ENCODE measurements at regions not wholly inside any gene's neighbourhood (a gene's known extent, or its start where the extent isn't known, plus 50 kb on each side); places are given as distances from the start of the nearest gene placed in this dataset.

GRCh38 chr16:86727131-86727530, 148.8 kb downstream of the FOXL1 start:
- Histone ChIP-seq H3K36me3 (ENCODE audit: low read depth) (no peaks in the 10 kb centered on the region), H3K9me3 (no peaks in the 10 kb centered on the region), H3K4me3 (no peak overlapping the region), H3K4me1 (ENCODE audit: low read depth) (no peaks in the 10 kb centered on the region)
- intact Hi-C loops (cut with DNase I, micrococcal nuclease): no loop called here
- no peak for DNase-seq
- no peak for TF ChIP-seq CTCF (IDR thresholded peaks at IDR 0.05)
- no peak for ATAC-seq

GRCh38 chr16:86727632-86728031, 149.3 kb downstream of the FOXL1 start:
- Histone ChIP-seq H3K4me3 (no peak overlapping the region), H3K4me1 (ENCODE audit: low read depth) (no peaks in the 10 kb centered on the region), H3K9me3 (no peaks in the 10 kb centered on the region), H3K36me3 (ENCODE audit: low read depth) (no peaks in the 10 kb centered on the region)
- ATAC-seq (no peak), DNase-seq (no peak)
- no peak for TF ChIP-seq CTCF (IDR thresholded peaks at IDR 0.05)
- intact Hi-C loops (cut with DNase I, micrococcal nuclease): no loop called here

GRCh38 chr16:86729686-86730085, 151.3 kb downstream of the FOXL1 start:
- H3K4me3 ChIP-seq: no peak overlapping the region
- ATAC-seq: no peak
- H3K9me3 ChIP-seq: no peaks in the 10 kb centered on the region
- H3K4me1 ChIP-seq (ENCODE audit: low read depth): no peaks in the 10 kb centered on the region
- TF ChIP-seq CTCF (IDR thresholded peaks at IDR 0.05): no peak
- intact Hi-C loops (cut with DNase I, micrococcal nuclease): no loop called here
- no peak for DNase-seq
- H3K36me3 ChIP-seq (ENCODE audit: low read depth): no peaks in the 10 kb centered on the region

- DNase-seq (no peak), ATAC-seq (no peak)
- H3K36me3 ChIP-seq (ENCODE audit: low read depth): no peaks in the 10 kb centered on the region
- H3K4me3 ChIP-seq: no peak overlapping the region
- intact Hi-C loops (cut with DNase I, micrococcal nuclease): no loop called here
- no peaks in the 10 kb centered on the region for H3K9me3 ChIP-seq
- no peaks in the 10 kb centered on the region for H3K4me1 ChIP-seq (ENCODE audit: low read depth)
- no peak for TF ChIP-seq CTCF (IDR thresholded peaks at IDR 0.05)
These were observed 151.7 kb downstream of the FOXL1 start for GRCh38 chr16:86730086-86730485.

- no peak for TF ChIP-seq CTCF (IDR thresholded peaks at IDR 0.05)
- H3K9me3 ChIP-seq: no peaks in the 10 kb centered on the region
- no peaks in the 10 kb centered on the region for H3K36me3 ChIP-seq (ENCODE audit: low read depth)
- no peak overlapping the region for H3K4me3 ChIP-seq
- H3K4me1 ChIP-seq (ENCODE audit: low read depth): no peaks in the 10 kb centered on the region
- no peak for DNase-seq
- no peak for ATAC-seq
- intact Hi-C loops (cut with DNase I, micrococcal nuclease): no loop called here
These were observed 152.2 kb downstream of the FOXL1 start for GRCh38 chr16:86730597-86730996.

GRCh38 chr16:86732621-86733295, 154.4 kb downstream of the FOXL1 start:
- ATAC-seq: no peak
- no peaks in the 10 kb centered on the region for H3K9me3 ChIP-seq
- intact Hi-C loops (cut with DNase I, micrococcal nuclease): no loop called here

More at GRCh38 chr16:86732621-86733295, 154.4 kb downstream of the FOXL1 start:
- no peak for TF ChIP-seq CTCF (IDR thresholded peaks at IDR 0.05)
- Histone ChIP-seq H3K36me3 (ENCODE audit: low read depth) (no peaks in the 10 kb centered on the region), H3K4me3 (no peak overlapping the region), H3K4me1 (ENCODE audit: low read depth) (no peaks in the 10 kb centered on the region)
- no peak for DNase-seq

All from mucosa of descending colon (tissue), 3 donors.